Brain microvascular endothelial cell (primary cell): ENCODE measurements at regions not wholly inside any gene's neighbourhood (a gene's known extent, or its start where the extent isn't known, plus 50 kb on each side); places are given as distances from the start of the nearest gene placed in this dataset.
A peak's percentile ranks its signal among the peaks of the same experiment; 100 is the strongest.

Experiments
- DNase-seq: peaks from one replicate; pipeline ENCODE4 v3.0.0-alpha.2; 2020
- H3K27ac ChIP-seq: fragments of 250-450 bp; sonication (Bioruptor Pico); 2 replicates; pipeline ENCODE4 v1.5.1; 2020; ENCODE audit warnings: mild to moderate bottlenecking, moderate library complexity
- H3K27me3 ChIP-seq: fragments of 250-450 bp; sonication (Bioruptor Pico); replicated peaks from 2 replicates; pipeline ENCODE4 v1.5.1; 2020; ENCODE audit warnings: mild to moderate bottlenecking
- H3K36me3 ChIP-seq: fragments of 250-450 bp; sonication (Bioruptor Pico); replicated peaks from 2 replicates; pipeline ENCODE4 v1.5.1; 2020; ENCODE audit warnings: mild to moderate bottlenecking
- H3K4me3 ChIP-seq: 2 replicates; pipeline ENCODE4 v1.5.1; 2011; ENCODE audit warnings: low read depth, mild to moderate bottlenecking, control low read depth, low read length, moderate library complexity
- CTCF ChIP-seq: IDR thresholded peaks from 2 replicates; pipeline ENCODE4 v1.5.1; 2011; ENCODE audit warnings: low read depth, mild to moderate bottlenecking, moderate library complexity, low read length, control low read depth, inconsistent platforms; ENCODE audit errors: missing control alignments
- in situ Hi-C: cut with HindIII; loops from 2 replicates; pipeline ENCODE4 v1.10.0; 2017; ENCODE audit warnings: low sequenced_read_pairs, low pct_ligation_motif_present

- Histone ChIP-seq H3K4me3 (no peak overlapping the region), H3K27me3 (no peaks in the 10 kb centered on the region), H3K27ac (no peak overlapping the region), H3K36me3 (no peaks in the 10 kb centered on the region)
- DNase-seq, result no peak
- TF ChIP-seq CTCF, result no peak
- in situ Hi-C loops, result loop anchor here (25.0 kb wide), 1 partner anchor 148 kb away; no protein-coding TSS in a partner anchor
Measured at GRCh38 chr16:51814617-51815016, 663.5 kb upstream of the SALL1 start.

GRCh38 chr16:51813609-51814008, 662.5 kb upstream of the SALL1 start:
- DNase-seq, result no peak
- Histone ChIP-seq H3K27ac (no peak overlapping the region), H3K4me3 (no peak overlapping the region), H3K27me3 (no peaks in the 10 kb centered on the region), H3K36me3 (no peaks in the 10 kb centered on the region)
- peak; percentile 50 for TF ChIP-seq CTCF
- in situ Hi-C loops, result loop anchor here (25.0 kb wide), 1 partner anchor 149 kb away; no protein-coding TSS in a partner anchor

- DNase-seq, result no peak
- Histone ChIP-seq H3K36me3 (no peaks in the 10 kb centered on the region), H3K27me3 (no peaks in the 10 kb centered on the region), H3K27ac (no peak overlapping the region), H3K4me3 (no peak overlapping the region)
- in situ Hi-C loops, result loop anchor here (25.0 kb wide), 1 partner anchor 149 kb away; no protein-coding TSS in a partner anchor
- TF ChIP-seq CTCF, result no peak
Measured at GRCh38 chr16:51812945-51813344, 661.9 kb upstream of the SALL1 start.

- TF ChIP-seq CTCF, result no peak
- Histone ChIP-seq H3K36me3 (no peaks in the 10 kb centered on the region), H3K27me3 (no peaks in the 10 kb centered on the region), H3K4me3 (no peak overlapping the region), H3K27ac (no peak overlapping the region)
- no peak for DNase-seq
- in situ Hi-C loops, result loop anchor here (25.0 kb wide), 1 partner anchor 155 kb away; no protein-coding TSS in a partner anchor
Measured at GRCh38 chr16:51807551-51807950, 656.5 kb upstream of the SALL1 start.

GRCh38 chr16:51801635-51802034, 650.6 kb upstream of the SALL1 start:
- Histone ChIP-seq H3K27ac (no peak overlapping the region), H3K27me3 (no peaks in the 10 kb centered on the region), H3K4me3 (no peak overlapping the region), H3K36me3 (no peaks in the 10 kb centered on the region)
- no peak for DNase-seq
- in situ Hi-C loops, result loop anchor here (25.0 kb wide), 1 partner anchor 161 kb away; no protein-coding TSS in a partner anchor
- TF ChIP-seq CTCF, result no peak

- in situ Hi-C loops, result no loop called here
- no peak overlapping the region for H3K27ac ChIP-seq
Measured at GRCh38 chr16:51797669-51798259, 646.7 kb upstream of the SALL1 start.

More at GRCh38 chr16:51797669-51798259, 646.7 kb upstream of the SALL1 start:
- DNase-seq, result no peak
- no peaks in the 10 kb centered on the region for H3K36me3 ChIP-seq
- H3K27me3 ChIP-seq, result no peaks in the 10 kb centered on the region
- no peak overlapping the region for H3K4me3 ChIP-seq
- TF ChIP-seq CTCF, result no peak
